ENCODE measurements at regions not wholly inside any gene's neighbourhood (a gene's known extent, or its start where the extent isn't known, plus 50 kb on each side); places are given as distances from the start of the nearest gene placed in this dataset.

DNA sequence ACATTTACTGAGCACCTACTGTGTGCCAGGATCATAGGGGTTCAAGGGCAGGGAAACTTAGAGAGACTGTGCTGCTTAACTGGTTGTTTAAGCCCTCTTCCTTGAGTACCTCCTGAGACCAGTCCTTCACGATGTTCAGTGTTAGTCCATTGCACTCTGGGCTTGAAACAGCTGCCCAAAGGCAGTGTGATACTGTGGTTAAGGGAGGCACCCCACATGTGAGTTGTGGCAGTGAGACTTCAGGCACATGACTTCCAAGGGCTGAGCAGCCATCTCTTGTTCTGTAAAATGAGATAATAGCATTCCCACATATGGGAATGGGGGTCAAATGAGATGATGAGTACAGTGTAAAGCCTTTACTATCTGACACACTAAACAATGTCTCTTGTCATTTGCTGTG lies 75.1 kb downstream of the LINGO1 start:
- no peak for DNase-seq

DNA sequence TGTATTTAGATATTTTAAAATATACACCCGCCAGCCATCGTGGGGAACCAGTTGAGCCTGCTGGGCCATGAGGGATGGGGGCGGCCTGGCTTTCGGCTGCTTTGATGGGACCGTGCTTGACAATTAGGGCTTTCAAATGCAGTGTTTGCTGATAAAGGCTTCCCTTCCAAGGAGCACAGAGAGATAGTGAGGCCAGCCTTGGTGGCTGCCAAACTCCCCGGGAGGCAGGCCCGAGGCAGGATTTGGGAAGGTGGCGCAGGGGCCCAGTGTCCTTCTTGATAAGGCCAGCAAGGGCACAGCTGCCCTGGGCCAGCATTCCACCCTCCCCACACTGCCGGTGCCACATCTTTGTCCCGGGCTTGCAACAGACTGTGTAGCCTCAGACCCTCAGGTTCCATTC lies 75.6 kb downstream of the LINGO1 start:
- DNase-seq, result no peak

- no peak for DNase-seq
Observed at GRCh38 chr15:77556622-77557021, 76.1 kb downstream of the LINGO1 start.

GRCh38 chr15:77555232-77555631 lies 77.5 kb downstream of the LINGO1 start:
- DNase-seq, result no peak

- DNase-seq, result no peak
Observed at GRCh38 chr15:77554306-77555080, 78.2 kb downstream of the LINGO1 start.

- no peak for DNase-seq
Observed at GRCh38 chr15:77553695-77554094, 79.0 kb downstream of the LINGO1 start.

DNA sequence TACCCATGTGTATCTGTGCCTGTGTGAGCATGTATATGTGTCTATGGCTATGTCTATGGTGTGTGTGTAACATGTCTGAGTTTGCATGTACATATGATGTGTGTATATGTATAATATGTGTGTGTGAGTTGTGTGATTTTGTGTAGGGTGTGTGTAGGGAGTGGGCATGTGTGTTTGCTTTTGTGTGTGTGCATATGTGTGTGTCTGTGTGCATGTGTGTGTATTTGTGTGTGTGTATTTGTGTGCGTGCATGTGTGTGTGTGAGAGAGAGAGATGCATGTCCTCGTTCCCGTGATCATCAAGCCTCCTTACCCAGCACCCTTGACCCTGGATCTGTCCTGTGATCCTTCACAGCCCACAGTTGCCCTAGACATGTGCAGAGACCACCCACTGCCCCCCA lies 79.5 kb downstream of the LINGO1 start:
- DNase-seq, result no peak

DNA sequence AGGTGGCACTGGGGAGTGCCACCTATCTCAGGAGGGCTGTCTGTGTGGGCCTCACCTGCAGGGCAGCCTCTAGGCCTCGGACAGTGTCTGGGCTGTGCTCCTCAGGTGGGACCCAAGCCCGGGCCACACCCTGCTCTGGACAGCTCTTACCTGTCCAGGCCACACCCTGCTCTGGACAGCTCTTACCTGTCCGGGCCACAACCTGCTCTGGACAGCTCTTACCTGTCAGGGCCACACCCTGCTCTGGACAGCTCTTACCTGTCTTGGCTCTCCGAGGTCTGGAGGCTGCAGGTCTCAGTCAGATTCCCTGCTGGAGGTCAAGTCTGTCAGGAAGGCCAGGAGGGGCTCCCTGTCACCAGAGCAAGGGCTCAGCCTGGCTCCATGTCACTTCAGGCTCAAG lies 80.6 kb downstream of the LINGO1 start:
- no peak for DNase-seq

GRCh38 chr15:77550301-77551251 lies 82.1 kb downstream of the LINGO1 start:
- no peak for DNase-seq

DNA sequence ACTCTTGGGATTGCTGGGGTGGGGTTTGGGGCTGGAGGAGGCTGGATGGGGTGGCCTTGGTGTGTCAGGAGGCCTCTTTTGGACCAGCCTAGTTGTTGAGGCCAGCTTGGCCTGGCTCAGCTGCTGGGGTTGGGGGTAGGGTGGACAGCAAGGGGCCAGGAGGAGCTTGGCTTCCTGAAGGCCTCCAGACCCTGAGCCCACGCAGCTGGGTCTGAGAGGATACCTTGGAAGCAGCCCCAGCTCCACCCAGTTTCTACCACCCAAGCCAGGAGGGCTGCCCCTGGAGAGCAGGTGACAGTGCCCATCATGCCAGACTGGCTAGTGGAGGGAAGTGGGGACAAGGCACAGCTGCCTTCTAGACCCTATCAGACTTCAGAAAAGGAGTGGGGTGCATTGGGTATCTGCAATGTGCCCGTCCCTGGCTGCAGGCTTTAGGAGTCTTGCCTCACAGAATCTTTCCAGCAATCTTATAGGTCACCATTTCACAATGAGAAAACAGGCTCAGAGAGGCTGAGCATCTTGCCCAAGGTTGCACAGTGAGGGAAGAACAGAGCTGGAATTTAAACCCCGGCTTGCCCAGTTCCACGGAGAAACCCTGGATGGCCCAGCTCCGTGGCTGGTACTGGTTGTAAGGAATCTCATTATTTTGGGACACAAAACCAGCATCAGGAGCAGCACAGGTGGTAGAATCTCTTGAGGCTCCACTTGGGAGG lies 83.0 kb downstream of the LINGO1 start:
- no peak for DNase-seq

GRCh38 chr15:77548589-77549557 lies 83.8 kb downstream of the LINGO1 start:
- no peak for DNase-seq

GRCh38 chr15:77547801-77548588 lies 84.7 kb downstream of the LINGO1 start:
- no peak for DNase-seq

- DNase-seq, result peak; percentile 7
Observed at GRCh38 chr15:77546870-77547269, 85.8 kb downstream of the LINGO1 start.

GRCh38 chr15:77546050-77546501 lies 86.6 kb downstream of the LINGO1 start:
- peak; percentile 12 for DNase-seq

GRCh38 chr15:77545058-77545457 lies 87.7 kb downstream of the LINGO1 start:
- no peak for DNase-seq

DNA sequence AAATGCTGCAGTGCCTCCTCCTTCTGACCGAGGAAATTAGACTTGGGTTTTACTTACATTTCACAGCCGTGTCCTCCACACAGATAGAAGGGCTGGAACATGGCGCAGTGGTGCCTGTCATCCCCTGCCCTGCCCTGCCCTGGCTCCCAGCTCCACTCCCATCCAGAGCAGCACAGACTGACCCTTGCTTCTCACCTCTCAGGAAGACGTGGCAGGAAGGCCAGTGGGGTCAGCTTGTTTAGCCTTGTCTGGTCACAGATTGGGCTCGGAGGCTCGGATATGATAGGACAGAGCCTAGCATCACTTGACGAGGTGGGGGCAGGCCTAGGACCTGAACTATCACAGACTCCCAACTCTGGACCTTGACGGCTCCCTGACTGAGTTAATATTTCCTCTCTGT lies 88.5 kb downstream of the LINGO1 start:
- no peak for DNase-seq

DNA sequence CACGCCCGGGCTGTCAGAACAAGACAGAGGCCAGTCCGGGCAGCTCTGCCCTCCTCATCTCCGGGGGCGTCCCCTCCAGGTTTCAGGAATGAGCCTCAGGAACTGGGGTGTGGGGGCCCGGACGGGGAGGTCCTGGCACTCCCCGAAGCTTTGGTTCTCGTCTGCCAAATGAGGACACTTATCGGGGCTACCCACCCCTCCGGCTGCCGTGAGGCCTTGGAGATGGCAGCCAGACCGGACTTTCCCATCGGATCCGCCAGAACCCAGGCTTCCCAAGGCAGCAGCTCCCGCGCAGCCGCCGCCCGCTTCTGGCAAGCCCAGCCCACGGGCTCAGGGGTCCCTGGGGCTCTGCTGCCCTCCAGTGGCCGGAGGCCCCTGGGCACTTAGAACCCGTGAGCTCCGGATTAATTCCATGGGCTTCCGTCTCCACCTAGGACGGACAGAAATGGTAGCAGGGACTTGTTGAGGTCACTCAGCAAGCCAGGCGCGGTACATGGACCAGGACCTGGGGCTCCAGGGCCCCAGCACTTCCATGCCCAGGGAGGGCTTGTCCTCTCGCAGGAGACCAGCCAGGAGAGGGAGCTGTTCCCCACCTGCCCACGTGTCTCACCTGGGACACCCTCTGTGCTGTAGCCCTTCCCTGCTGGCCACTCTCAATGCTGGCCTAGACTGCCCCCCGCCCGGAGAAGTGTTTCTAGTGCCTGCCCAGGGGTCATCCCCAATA lies 89.4 kb downstream of the LINGO1 start:
- DNase-seq, result peak; percentile 91

- DNase-seq, result no peak
Observed at GRCh38 chr15:77542491-77543001, 90.2 kb downstream of the LINGO1 start.

DNA sequence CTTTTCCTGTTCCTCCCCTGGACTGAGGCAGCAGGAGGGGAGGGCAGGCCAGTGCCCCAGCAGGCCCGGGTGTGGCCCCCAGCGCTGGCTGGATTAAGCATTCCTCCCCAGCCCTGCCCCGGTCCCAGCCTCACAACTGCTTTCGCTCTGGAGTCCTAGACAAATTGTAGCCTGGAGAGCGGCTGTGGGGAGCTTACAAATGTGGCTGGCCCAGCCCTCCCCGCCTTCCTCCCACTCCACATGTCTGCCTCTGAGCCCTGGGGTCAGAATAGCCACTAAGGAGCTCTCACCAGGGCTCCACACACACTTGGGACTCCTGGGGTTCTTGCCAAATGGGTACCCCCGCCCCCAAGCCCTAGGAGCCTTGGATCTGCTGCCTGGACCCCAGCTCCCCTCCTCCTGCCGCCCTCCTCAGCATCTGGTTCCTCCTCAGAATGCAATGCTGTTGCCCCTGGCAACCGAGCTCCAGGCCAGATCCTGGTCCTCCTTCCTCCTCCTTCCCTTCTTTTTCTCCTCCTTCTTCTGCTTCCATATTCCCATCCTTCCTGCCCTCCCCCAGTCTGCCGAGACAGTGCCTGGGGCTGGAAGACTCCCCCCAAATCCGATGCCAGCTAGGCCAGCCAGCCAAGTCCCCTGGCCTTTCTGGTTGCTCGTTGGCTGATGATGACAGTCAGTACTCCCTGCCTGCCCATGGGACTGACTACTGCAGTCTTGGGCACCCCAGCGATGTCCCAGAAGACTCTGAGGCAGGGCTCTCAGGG lies 91.1 kb downstream of the LINGO1 start:
- DNase-seq, result no peak

All from DMS53 (cell line).